ENCODE measurements at regions not wholly inside any gene's neighbourhood (a gene's known extent, or its start where the extent isn't known, plus 50 kb on each side); places are given as distances from the start of the nearest gene placed in this dataset.

GRCh38 chr3:27575499-27575898 lies 91.3 kb upstream of the SLC4A7 start:
- Histone ChIP-seq H3K79me2 (ENCODE audit: insufficient read depth, low read length) (no peaks in the 10 kb centered on the region), H3K4me3 (replicated peaks in 1 of 3; ENCODE audit: low read depth in 2 of 3, low read length in 3 of 3) (no peak overlapping the region), H4K20me1 (ENCODE audit: insufficient read depth, low read length) (no peaks in the 10 kb centered on the region), H3K36me3 (replicated peaks in 1 of 2; ENCODE audit: control insufficient read depth in 1 of 2, insufficient read depth in 2 of 2, low read length in 2 of 2) (no peaks in the 10 kb centered on the region), H3K4me1 (ENCODE audit: control insufficient read depth in 1 of 2, insufficient read depth in 2 of 2, low read length in 2 of 2) (peaks cover 7 to 15% of the 10 kb centered on the region in 2 donors), H3K9ac (ENCODE audit: insufficient read depth, low read length, poor library complexity, severe bottlenecking) (no peak overlapping the region), H3K27ac (ENCODE audit: low read depth in 1 of 2, low read length in 2 of 2) (no peak overlapping the region), H2AFZ (ENCODE audit: insufficient read depth, low read depth, low read length, poor library complexity, severe bottlenecking) (no peak overlapping the region), H3K9me3 (replicated peaks in 1 of 2; ENCODE audit: control insufficient read depth in 1 of 2, insufficient read depth in 1 of 2, low read length in 2 of 2) (no peaks in the 10 kb centered on the region), H3K4me2 (replicated peaks; ENCODE audit: extremely low read depth, low read length, poor library complexity, severe bottlenecking) (no peak overlapping the region), H3K27me3 (ENCODE audit: control insufficient read depth in 2 of 2, insufficient read depth in 2 of 2, low read length in 2 of 2) (no peaks in the 10 kb centered on the region)
- no CpG with 5 or more reads among the region's 3 CpGs for WGBS (ENCODE audit: insufficient coverage)
- no peak for DNase-seq
- Mint-ChIP-seq H3K4me1 (peaks cover 19% of the 10 kb centered on the region), H3K36me3 (no peaks in the 10 kb centered on the region), H3K4me3 (no peak overlapping the region), H3K27me3 (ENCODE audit: low read depth in 3 of 3) (peaks cover 0 to 2% (median 1%) of the 10 kb centered on the region in 3 donors), H3K27ac (no peak overlapping the region), H3K9me3 (peaks cover 0 to 2% (median 0%) of the 10 kb centered on the region in 7 donors)
- TF ChIP-seq, protein P1, sequence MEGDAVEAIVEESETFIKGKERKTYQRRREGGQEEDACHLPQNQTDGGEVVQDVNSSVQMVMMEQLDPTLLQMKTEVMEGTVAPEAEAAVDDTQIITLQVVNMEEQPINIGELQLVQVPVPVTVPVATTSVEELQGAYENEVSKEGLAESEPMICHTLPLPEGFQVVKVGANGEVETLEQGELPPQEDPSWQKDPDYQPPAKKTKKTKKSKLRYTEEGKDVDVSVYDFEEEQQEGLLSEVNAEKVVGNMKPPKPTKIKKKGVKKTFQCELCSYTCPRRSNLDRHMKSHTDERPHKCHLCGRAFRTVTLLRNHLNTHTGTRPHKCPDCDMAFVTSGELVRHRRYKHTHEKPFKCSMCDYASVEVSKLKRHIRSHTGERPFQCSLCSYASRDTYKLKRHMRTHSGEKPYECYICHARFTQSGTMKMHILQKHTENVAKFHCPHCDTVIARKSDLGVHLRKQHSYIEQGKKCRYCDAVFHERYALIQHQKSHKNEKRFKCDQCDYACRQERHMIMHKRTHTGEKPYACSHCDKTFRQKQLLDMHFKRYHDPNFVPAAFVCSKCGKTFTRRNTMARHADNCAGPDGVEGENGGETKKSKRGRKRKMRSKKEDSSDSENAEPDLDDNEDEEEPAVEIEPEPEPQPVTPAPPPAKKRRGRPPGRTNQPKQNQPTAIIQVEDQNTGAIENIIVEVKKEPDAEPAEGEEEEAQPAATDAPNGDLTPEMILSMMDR (IDR thresholded peaks at IDR 0.05) = no peak
- intact Hi-C loops (cut with micrococcal nuclease) = no loop called here

DNA sequence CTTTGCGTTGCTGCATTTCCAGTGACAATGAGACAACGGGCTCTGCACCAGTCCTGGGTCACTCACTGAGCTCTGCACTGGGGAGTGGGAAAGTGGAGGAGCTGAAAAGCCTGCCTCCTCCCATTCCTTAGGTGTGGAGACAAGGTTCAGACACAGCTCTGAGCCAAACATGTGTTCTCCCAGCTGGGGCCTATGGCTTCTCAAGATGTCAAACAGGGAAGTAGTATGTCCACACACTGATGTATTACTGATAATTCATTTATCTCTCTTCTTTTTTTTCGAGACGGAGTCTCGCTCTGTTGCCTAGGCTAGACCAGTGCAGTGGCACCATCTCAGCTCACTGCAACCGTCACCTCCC lies 90.2 kb upstream of the SLC4A7 start:
- DNase-seq = no peak
- Histone ChIP-seq H3K9me3 (replicated peaks in 1 of 2; ENCODE audit: control insufficient read depth in 1 of 2, insufficient read depth in 1 of 2, low read length in 2 of 2) (no peaks in the 10 kb centered on the region), H4K20me1 (ENCODE audit: insufficient read depth, low read length) (no peaks in the 10 kb centered on the region), H3K27ac (ENCODE audit: low read depth in 1 of 2, low read length in 2 of 2) (no peak overlapping the region), H3K27me3 (ENCODE audit: control insufficient read depth in 2 of 2, insufficient read depth in 2 of 2, low read length in 2 of 2) (no peaks in the 10 kb centered on the region), H2AFZ (ENCODE audit: insufficient read depth, low read depth, low read length, poor library complexity, severe bottlenecking) (no peak overlapping the region), H3K9ac (ENCODE audit: insufficient read depth, low read length, poor library complexity, severe bottlenecking) (no peak overlapping the region), H3K4me2 (replicated peaks; ENCODE audit: extremely low read depth, low read length, poor library complexity, severe bottlenecking) (no peak overlapping the region), H3K36me3 (replicated peaks in 1 of 2; ENCODE audit: control insufficient read depth in 1 of 2, insufficient read depth in 2 of 2, low read length in 2 of 2) (no peaks in the 10 kb centered on the region), H3K4me1 (ENCODE audit: control insufficient read depth in 1 of 2, insufficient read depth in 2 of 2, low read length in 2 of 2) (peaks cover 7 to 17% of the 10 kb centered on the region in 2 donors), H3K79me2 (ENCODE audit: insufficient read depth, low read length) (no peaks in the 10 kb centered on the region), H3K4me3 (replicated peaks in 1 of 3; ENCODE audit: low read depth in 2 of 3, low read length in 3 of 3) (no peak overlapping the region)
- WGBS (ENCODE audit: insufficient coverage) = 100% methylated on average over 3 of the region's 6 CpGs
- intact Hi-C loops (cut with micrococcal nuclease) = no loop called here
- H3K4me3 Mint-ChIP-seq = no peak overlapping the region
- H3K27ac Mint-ChIP-seq = peak overlapping the region in 1 of 7 donors; percentile 52
- H3K36me3 Mint-ChIP-seq = no peaks in the 10 kb centered on the region
- peaks cover 20% of the 10 kb centered on the region for H3K4me1 Mint-ChIP-seq
- TF ChIP-seq, protein P1 (IDR thresholded peaks at IDR 0.05) = no peak
- no peaks in the 10 kb centered on the region for H3K9me3 Mint-ChIP-seq
- H3K27me3 Mint-ChIP-seq (ENCODE audit: low read depth in 3 of 3) = peaks cover 0 to 2% (median 1%) of the 10 kb centered on the region in 3 donors
